CD4-positive, alpha-beta memory T cell (primary cell): ENCODE measurements at regions not wholly inside any gene's neighbourhood (a gene's known extent, or its start where the extent isn't known, plus 50 kb on each side); places are given as distances from the start of the nearest gene placed in this dataset.

Source experiments
- CTCF ChIA-PET: fragments of 350-600 bp; sonication (Branson Sonifier 250); formaldehyde crosslinking; loops from one replicate; lab custom pipeline; 2021; ENCODE audit warnings: inconsistent platforms; ENCODE audit not compliant: partially characterized antibody; lab: Charles Lee
- POLR2A ChIA-PET: fragments of 350-600 bp; sonication (Branson Sonifier 250); formaldehyde crosslinking; loops from one replicate; lab custom pipeline; 2021; ENCODE audit not compliant: partially characterized antibody; lab: Charles Lee
- DNase-seq, 5 donors: peaks; one replicate each; pipeline versions ENCODE4 v3.0.0 to v3.0.0-alpha.2; 2020 to 2022; ENCODE audit warnings: mixed read lengths in 1 of 5
- H3K27ac ChIP-seq: one replicate; pipeline ENCODE4 v1.7.0; 2013; ENCODE audit warnings: low read depth, low read length
- H3K27me3 ChIP-seq: 2 replicates; pipeline ENCODE4 v1.7.0; 2013; ENCODE audit warnings: mild to moderate bottlenecking, low read length, moderate library complexity; ENCODE audit not compliant: insufficient read depth
- H3K36me3 ChIP-seq: 2 replicates; pipeline ENCODE4 v1.7.0; 2013; ENCODE audit warnings: mild to moderate bottlenecking, low read length, moderate library complexity; ENCODE audit not compliant: insufficient read depth
- H3K4me1 ChIP-seq: 2 replicates; pipeline ENCODE4 v1.7.0; 2013; ENCODE audit warnings: mild to moderate bottlenecking, low read length, moderate library complexity; ENCODE audit not compliant: insufficient read depth
- H3K4me3 ChIP-seq, 2 donors: one replicate each; pipeline ENCODE4 v1.7.0; 2013; ENCODE audit warnings: low read length in 2 of 2, mild to moderate bottlenecking in 1 of 2
- H3K9me3 ChIP-seq, 2 donors: one replicate each; pipeline ENCODE4 v1.7.0; 2013; ENCODE audit warnings: low read length in 2 of 2, control low read depth in 1 of 2; ENCODE audit not compliant: control insufficient read depth in 1 of 2
- H3K27ac Mint-ChIP-seq, 7 donors: one replicate each; pipeline ENCODE4 v1.8.0; 2020 to 2021; ENCODE audit warnings: mixed read lengths in 7 of 7, mild to moderate bottlenecking in 6 of 7, inconsistent platforms in 3 of 7, moderate library complexity in 3 of 7
- H3K27me3 Mint-ChIP-seq, 2 donors: one replicate each; pipeline ENCODE4 v1.8.0; 2020 to 2021; ENCODE audit warnings: mixed read lengths in 2 of 2
- H3K36me3 Mint-ChIP-seq, 2 donors: one replicate each; pipeline ENCODE4 v1.8.0; 2020 to 2021; ENCODE audit warnings: mixed read lengths in 2 of 2, inconsistent platforms in 1 of 2, mild to moderate bottlenecking in 1 of 2
- H3K4me1 Mint-ChIP-seq, 4 donors: one replicate each; pipeline ENCODE4 v1.8.0; 2020 to 2021; ENCODE audit warnings: mixed read lengths in 4 of 4, mild to moderate bottlenecking in 1 of 4
- H3K4me3 Mint-ChIP-seq, 8 donors: one replicate each; pipeline ENCODE4 v1.8.0; 2020 to 2021; ENCODE audit warnings: mixed read lengths in 8 of 8, mild to moderate bottlenecking in 7 of 8, moderate library complexity in 6 of 8, inconsistent platforms in 3 of 8
- H3K9me3 Mint-ChIP-seq, 8 donors: one replicate each; pipeline ENCODE4 v1.8.0; 2020 to 2021; ENCODE audit warnings: mixed read lengths in 8 of 8, mild to moderate bottlenecking in 5 of 8, inconsistent platforms in 3 of 8, moderate library complexity in 1 of 8
- intact Hi-C: fragments of 100-400 bp; cut with micrococcal nuclease; formaldehyde crosslinking; loops from one replicate; pipeline ENCODE4 v1.15.1; 2023

- Histone ChIP-seq H3K27ac (no peak overlapping the region), H3K27me3 (no peaks in the 10 kb centered on the region), H3K9me3 (no peaks in the 10 kb centered on the region), H3K4me1 (no peaks in the 10 kb centered on the region), H3K36me3 (no peaks in the 10 kb centered on the region), H3K4me3 (no peak overlapping the region)
- H3K9me3 Mint-ChIP-seq: peaks cover 0 to 34% (median 8%) of the 10 kb centered on the region in 8 donors
- no peaks in the 10 kb centered on the region for H3K27me3 Mint-ChIP-seq
- no peak overlapping the region for H3K4me3 Mint-ChIP-seq
- no peak overlapping the region for H3K27ac Mint-ChIP-seq
- DNase-seq: no peak
- ChIA-PET CTCF (no interaction called here), POLR2A (no interaction called here)
- H3K4me1 Mint-ChIP-seq: no peaks in the 10 kb centered on the region
- H3K36me3 Mint-ChIP-seq: no peaks in the 10 kb centered on the region
- intact Hi-C loops: no loop called here
Measured at GRCh38 chrX:5780821-5781220, 447.8 kb downstream of the NLGN4X start.

GRCh38 chrX:5775846-5776430 lies 452.7 kb downstream of the NLGN4X start:
- ChIA-PET CTCF (no interaction called here), POLR2A (no interaction called here)
- H3K36me3 ChIP-seq: no peaks in the 10 kb centered on the region
- no peak for DNase-seq
- Mint-ChIP-seq H3K4me3 (no peak overlapping the region), H3K9me3 (peaks cover 0 to 34% (median 12%) of the 10 kb centered on the region in 8 donors), H3K4me1 (no peaks in the 10 kb centered on the region), H3K27ac (no peak overlapping the region), H3K27me3 (no peaks in the 10 kb centered on the region), H3K36me3 (no peaks in the 10 kb centered on the region)
- H3K4me3 ChIP-seq: no peak overlapping the region
- no peak overlapping the region for H3K27ac ChIP-seq
- no peaks in the 10 kb centered on the region for H3K4me1 ChIP-seq
- no peaks in the 10 kb centered on the region for H3K9me3 ChIP-seq
- intact Hi-C loops: no loop called here
- H3K27me3 ChIP-seq: no peaks in the 10 kb centered on the region

GRCh38 chrX:5774446-5774845 lies 454.2 kb downstream of the NLGN4X start:
- H3K4me3 Mint-ChIP-seq: no peak overlapping the region

GRCh38 chrX:5771441-5771840 lies 457.2 kb downstream of the NLGN4X start:
- H3K4me3 ChIP-seq: no peak overlapping the region
- POLR2A ChIA-PET: no interaction called here
- intact Hi-C loops: no loop called here
- H3K4me3 Mint-ChIP-seq: no peak overlapping the region
- no peaks in the 10 kb centered on the region for H3K4me1 Mint-ChIP-seq
- H3K27ac Mint-ChIP-seq: no peak overlapping the region
- no peaks in the 10 kb centered on the region for H3K27me3 ChIP-seq
- no peaks in the 10 kb centered on the region for H3K36me3 Mint-ChIP-seq
- H3K9me3 ChIP-seq: no peaks in the 10 kb centered on the region
- no peaks in the 10 kb centered on the region for H3K4me1 ChIP-seq
- H3K27me3 Mint-ChIP-seq: no peaks in the 10 kb centered on the region
- peaks cover 0 to 17% (median 6%) of the 10 kb centered on the region in 8 donors for H3K9me3 Mint-ChIP-seq
- CTCF ChIA-PET: no interaction called here
- DNase-seq: no peak
- H3K36me3 ChIP-seq: no peaks in the 10 kb centered on the region
- no peak overlapping the region for H3K27ac ChIP-seq

More at GRCh38 chrX:5774446-5774845, 454.2 kb downstream of the NLGN4X start:
- Mint-ChIP-seq H3K27me3 (no peaks in the 10 kb centered on the region), H3K27ac (no peak overlapping the region), H3K9me3 (peaks cover 0 to 27% (median 10%) of the 10 kb centered on the region in 8 donors), H3K36me3 (no peaks in the 10 kb centered on the region), H3K4me1 (no peaks in the 10 kb centered on the region)
- ChIA-PET POLR2A (no interaction called here), CTCF (no interaction called here)
- no peak for DNase-seq
- Histone ChIP-seq H3K36me3 (no peaks in the 10 kb centered on the region), H3K4me1 (no peaks in the 10 kb centered on the region), H3K9me3 (no peaks in the 10 kb centered on the region), H3K4me3 (no peak overlapping the region), H3K27ac (no peak overlapping the region), H3K27me3 (no peaks in the 10 kb centered on the region)
- intact Hi-C loops: no loop called here

- H3K27ac ChIP-seq: no peak overlapping the region
- ChIA-PET CTCF (no interaction called here), POLR2A (no interaction called here)
- no peaks in the 10 kb centered on the region for H3K27me3 Mint-ChIP-seq
- no peak overlapping the region for H3K4me3 ChIP-seq
- intact Hi-C loops: no loop called here
- H3K27me3 ChIP-seq: no peaks in the 10 kb centered on the region
- no peak for DNase-seq
- H3K36me3 ChIP-seq: no peaks in the 10 kb centered on the region
- no peak overlapping the region for H3K27ac Mint-ChIP-seq
- no peaks in the 10 kb centered on the region for H3K36me3 Mint-ChIP-seq
- H3K9me3 ChIP-seq: no peaks in the 10 kb centered on the region
- H3K4me1 Mint-ChIP-seq: no peaks in the 10 kb centered on the region
- peaks cover 0 to 28% (median 17%) of the 10 kb centered on the region in 8 donors for H3K9me3 Mint-ChIP-seq
- H3K4me3 Mint-ChIP-seq: no peak overlapping the region
- H3K4me1 ChIP-seq: no peaks in the 10 kb centered on the region
Measured at GRCh38 chrX:5756616-5757015, 472.1 kb downstream of the NLGN4X start.

GRCh38 chrX:5753291-5753690 lies 475.4 kb downstream of the NLGN4X start:
- no peak overlapping the region for H3K4me3 ChIP-seq
- no peak overlapping the region for H3K27ac Mint-ChIP-seq
- H3K4me1 ChIP-seq: no peaks in the 10 kb centered on the region
- intact Hi-C loops: no loop called here
- no peak overlapping the region for H3K4me3 Mint-ChIP-seq
- no peaks in the 10 kb centered on the region for H3K27me3 ChIP-seq
- H3K36me3 ChIP-seq: no peaks in the 10 kb centered on the region
- ChIA-PET POLR2A (no interaction called here), CTCF (no interaction called here)
- peaks cover 0 to 23% (median 9%) of the 10 kb centered on the region in 8 donors for H3K9me3 Mint-ChIP-seq
- H3K4me1 Mint-ChIP-seq: no peaks in the 10 kb centered on the region
- no peak for DNase-seq
- no peaks in the 10 kb centered on the region for H3K9me3 ChIP-seq
- no peak overlapping the region for H3K27ac ChIP-seq
- H3K27me3 Mint-ChIP-seq: no peaks in the 10 kb centered on the region
- H3K36me3 Mint-ChIP-seq: no peaks in the 10 kb centered on the region

GRCh38 chrX:5752831-5753230 lies 475.8 kb downstream of the NLGN4X start:
- CTCF ChIA-PET: no interaction called here
- H3K4me3 ChIP-seq: no peak overlapping the region
- H3K4me1 ChIP-seq: no peaks in the 10 kb centered on the region
- H3K4me1 Mint-ChIP-seq: no peaks in the 10 kb centered on the region
- intact Hi-C loops: no loop called here
- H3K27ac Mint-ChIP-seq: no peak overlapping the region
- H3K27me3 Mint-ChIP-seq: no peaks in the 10 kb centered on the region
- H3K27ac ChIP-seq: no peak overlapping the region
- no peaks in the 10 kb centered on the region for H3K27me3 ChIP-seq
- no peaks in the 10 kb centered on the region for H3K9me3 ChIP-seq
- H3K36me3 Mint-ChIP-seq: no peaks in the 10 kb centered on the region
- no peaks in the 10 kb centered on the region for H3K36me3 ChIP-seq
- POLR2A ChIA-PET: no interaction called here
- DNase-seq: no peak
- peaks cover 0 to 27% (median 11%) of the 10 kb centered on the region in 8 donors for H3K9me3 Mint-ChIP-seq
- H3K4me3 Mint-ChIP-seq: no peak overlapping the region
